Superior temporal gyrus (tissue), 1 donor: ENCODE measurements at regions not wholly inside any gene's neighbourhood (a gene's known extent, or its start where the extent isn't known, plus 50 kb on each side); places are given as distances from the start of the nearest gene placed in this dataset.
A peak's percentile ranks its signal among the peaks of the same experiment; 100 is the strongest.
"Not testable (repeated sequence)": the region's sequence is repeated elsewhere in the genome, so short reads cannot be mapped to it uniquely, and the experiment has no call there.

Experiments
- DNase-seq: peaks from one replicate; pipeline ENCODE4 v3.0.0-alpha.2; 2016; ENCODE audit errors: extremely low spot score

GRCh38 chr5:113652161-113652560 is 138.7 kb downstream of the YTHDC2 start:
- no peak for DNase-seq

- no peak for DNase-seq
These were observed 141.3 kb downstream of the YTHDC2 start for GRCh38 chr5:113654828-113655227.

- no peak for DNase-seq
These were observed 146.7 kb downstream of the YTHDC2 start for GRCh38 chr5:113660206-113660605.

DNA sequence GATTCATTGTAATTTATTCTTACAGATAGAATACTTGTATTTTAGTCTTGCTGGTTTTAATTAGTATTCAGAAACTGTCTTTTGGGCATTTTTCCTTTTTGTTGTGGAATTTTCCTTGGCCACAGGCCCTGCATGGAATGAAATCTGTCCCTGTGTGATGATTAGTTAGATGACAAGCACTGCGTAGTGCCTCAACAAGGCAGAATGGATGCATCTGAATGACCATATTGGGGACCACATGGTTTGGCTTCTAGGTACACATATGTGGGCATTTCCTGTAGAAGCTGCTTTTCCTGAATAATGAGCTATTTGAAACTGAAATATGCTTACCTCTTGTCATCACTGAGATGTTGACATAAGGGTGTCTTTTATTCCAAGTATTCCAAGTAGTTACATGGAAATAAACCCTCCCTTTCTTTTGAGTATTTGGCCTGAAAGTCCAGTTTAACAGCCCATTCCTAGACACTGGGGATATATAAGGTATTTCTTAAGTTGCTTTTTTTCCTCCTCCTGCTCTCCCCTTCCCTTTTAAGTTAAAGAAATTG is 147.3 kb downstream of the YTHDC2 start:
- DNase-seq = no peak

- DNase-seq = no peak
These were observed 150.5 kb downstream of the YTHDC2 start for GRCh38 chr5:113663879-113664541.

DNA sequence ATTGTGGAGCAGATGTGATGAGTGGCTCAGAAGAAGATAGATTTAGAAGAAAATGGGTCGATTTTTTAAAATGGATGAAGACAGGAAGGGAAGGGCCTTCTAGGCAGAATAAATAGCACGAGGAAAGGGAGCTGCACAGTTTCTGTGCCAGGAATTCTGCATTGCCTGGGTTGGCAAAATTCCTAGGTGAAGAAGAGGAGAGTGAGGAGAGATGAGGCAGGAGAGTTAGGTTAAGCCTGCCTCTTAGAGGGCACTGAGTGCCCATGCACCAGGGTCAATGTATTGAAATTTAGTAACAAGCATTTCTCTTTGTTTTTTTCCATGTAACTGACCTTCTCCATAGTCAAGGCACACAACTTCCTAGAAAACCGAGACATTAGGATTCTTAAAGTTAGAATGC is 159.5 kb downstream of the YTHDC2 start:
- no peak for DNase-seq

DNA sequence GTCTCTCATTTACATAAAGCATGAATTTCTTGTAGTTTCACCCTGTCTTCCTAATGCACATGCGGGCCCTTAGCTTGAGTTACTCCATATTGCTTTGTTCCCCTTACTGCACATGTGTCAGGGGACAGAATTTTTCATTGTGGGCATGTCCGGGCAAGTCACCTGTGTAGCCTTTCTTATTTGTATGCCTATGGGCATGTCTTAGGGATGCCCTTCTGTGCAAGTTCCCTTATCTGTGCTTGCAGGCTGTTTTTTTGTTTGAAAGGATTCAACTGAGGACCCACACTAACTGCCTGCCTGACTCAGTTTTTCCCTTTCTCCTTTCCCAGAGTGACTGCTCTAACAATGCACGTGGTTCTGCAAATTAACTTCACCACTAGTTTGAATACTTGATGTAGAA is 161.7 kb downstream of the YTHDC2 start:
- no peak for DNase-seq

GRCh38 chr5:113678202-113678601 is 164.7 kb downstream of the YTHDC2 start:
- DNase-seq = no peak

DNA sequence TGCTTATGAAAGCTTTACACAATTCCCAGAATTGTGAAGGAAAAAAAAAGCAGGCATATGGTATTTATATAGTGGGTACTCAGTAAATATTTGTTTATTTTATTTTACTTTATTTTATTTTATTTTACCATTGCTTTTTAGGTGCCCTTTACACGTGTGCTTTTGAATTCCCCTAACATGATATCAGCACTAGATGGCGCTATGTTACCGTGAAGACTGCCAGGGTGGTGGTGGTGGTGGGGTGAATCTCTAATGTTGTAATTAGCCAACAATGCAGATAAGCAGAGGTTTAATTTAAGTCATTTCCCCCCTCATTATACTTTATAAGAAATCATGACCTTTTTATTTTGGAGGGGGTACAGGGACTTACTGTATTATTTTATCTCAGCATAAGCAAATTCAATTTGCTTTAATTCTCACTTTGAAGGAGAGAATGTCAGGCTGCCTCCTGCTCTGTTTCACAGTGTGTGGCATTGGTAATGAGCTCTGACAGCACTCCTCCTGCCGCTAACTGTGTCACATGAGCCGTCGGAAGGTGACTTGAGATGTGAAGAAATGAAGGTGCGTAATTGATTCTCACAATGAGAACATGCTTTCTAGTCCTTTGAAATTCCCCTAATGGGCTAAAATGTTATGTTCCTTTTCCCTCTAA is 165.6 kb downstream of the YTHDC2 start:
- peak; percentile 84 for DNase-seq

DNA sequence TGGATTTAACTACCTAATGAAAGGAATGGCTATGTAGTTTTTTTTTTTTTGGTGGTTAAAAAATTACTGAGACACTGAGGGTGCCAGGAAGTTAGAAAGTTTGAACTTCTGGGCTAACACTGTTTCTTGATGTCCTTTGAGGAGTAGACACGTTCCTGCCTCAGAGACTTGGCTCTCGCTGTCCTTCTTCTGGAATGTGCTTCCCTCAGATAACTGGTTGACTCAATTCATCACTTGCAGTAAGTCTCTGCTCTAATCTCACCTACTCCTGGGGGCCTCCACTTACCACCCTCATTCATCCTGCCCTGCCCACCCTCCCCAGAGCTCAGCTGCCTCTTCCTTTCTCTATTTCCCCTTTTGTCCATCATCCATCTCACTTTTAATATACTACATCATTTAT is 167.0 kb downstream of the YTHDC2 start:
- DNase-seq = no peak

GRCh38 chr5:113682497-113683136 is 169.1 kb downstream of the YTHDC2 start:
- no peak for DNase-seq

- no peak for DNase-seq
These were observed 169.7 kb downstream of the YTHDC2 start for GRCh38 chr5:113683211-113683610.

- DNase-seq = no peak
These were observed 173.1 kb downstream of the YTHDC2 start for GRCh38 chr5:113686599-113686998.

- DNase-seq = no peak
These were observed 176.2 kb downstream of the YTHDC2 start for GRCh38 chr5:113689647-113690046.

GRCh38 chr5:113692466-113692865 is 179.0 kb downstream of the YTHDC2 start:
- no peak for DNase-seq

GRCh38 chr5:113692891-113693457 is 179.5 kb downstream of the YTHDC2 start:
- no peak for DNase-seq

GRCh38 chr5:113693701-113694100 is 180.2 kb downstream of the YTHDC2 start:
- no peak for DNase-seq

GRCh38 chr5:113694576-113694975 is 181.1 kb downstream of the YTHDC2 start:
- no peak for DNase-seq

DNA sequence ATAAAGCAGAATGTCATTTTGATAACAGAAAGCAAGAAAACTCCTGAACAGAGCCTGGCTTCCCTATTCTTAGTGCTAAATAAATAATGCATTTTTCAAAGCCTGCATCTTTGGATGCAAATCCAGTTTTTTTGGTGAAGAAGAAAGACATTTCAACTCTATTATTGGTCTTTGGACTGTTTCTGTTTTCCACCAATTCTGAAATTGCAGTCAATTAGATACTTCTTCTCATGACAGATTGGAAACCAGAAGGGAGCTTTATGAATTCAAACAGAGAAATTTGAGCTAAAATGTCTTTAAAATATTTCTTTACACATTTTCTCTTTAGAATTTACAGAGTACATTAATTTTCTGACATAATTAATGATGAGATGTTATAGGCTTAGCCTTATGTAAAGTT is 189.8 kb downstream of the YTHDC2 start:
- DNase-seq = no peak

DNA sequence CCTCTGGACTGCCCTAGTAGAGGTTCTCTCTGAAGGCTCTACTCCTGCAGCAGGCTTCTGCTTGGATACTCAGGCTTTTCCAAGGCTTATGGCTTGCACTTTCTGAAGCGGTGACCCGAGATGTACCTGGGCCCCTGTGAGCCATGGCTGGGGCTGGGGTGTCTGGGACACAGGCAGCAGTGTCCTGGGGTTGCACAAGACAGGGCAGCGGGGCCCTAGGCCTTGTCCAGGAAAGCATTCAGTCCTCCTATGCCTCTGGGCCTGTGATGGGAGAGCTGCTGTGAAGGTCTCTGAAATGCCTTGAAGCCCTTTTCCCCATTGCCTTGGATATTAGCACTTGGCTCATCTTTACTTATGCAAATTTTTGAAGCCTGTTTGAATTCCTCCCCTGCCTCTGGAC is 192.2 kb downstream of the YTHDC2 start:
- DNase-seq = no peak

GRCh38 chr5:113713051-113713450 is 199.6 kb downstream of the YTHDC2 start:
- no peak for DNase-seq

DNA sequence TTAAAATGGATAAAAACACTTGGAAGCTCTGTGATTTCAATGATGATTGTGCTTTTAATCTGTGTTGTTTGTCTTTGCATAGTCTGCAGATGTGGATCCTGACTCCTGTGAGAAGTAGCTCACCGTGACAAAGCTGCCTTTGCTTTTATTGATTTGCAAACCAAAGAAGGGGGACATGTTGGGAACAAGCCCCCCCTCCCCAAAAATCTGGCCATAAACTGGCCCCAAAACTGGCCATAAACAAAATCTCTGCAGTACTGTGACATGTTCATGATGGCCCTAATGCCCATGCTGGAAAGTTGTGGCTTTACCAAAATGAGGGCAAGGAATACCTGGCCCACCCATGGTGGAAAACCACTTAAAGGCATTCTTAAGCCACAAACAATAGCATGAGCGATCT is 202.4 kb downstream of the YTHDC2 start:
- not testable (repeated sequence) for DNase-seq

- DNase-seq = no peak
These were observed 206.1 kb downstream of the YTHDC2 start for GRCh38 chr5:113719549-113719948.
